Omental fat pad (tissue), 3 donors: ENCODE measurements at regions not wholly inside any gene's neighbourhood (a gene's known extent, or its start where the extent isn't known, plus 50 kb on each side); places are given as distances from the start of the nearest gene placed in this dataset.

Experiments
- ATAC-seq: fragments of 150-250 bp; one replicate; pipeline ENCODE4 v1.9.1; 2016; ENCODE audit warnings: mild to moderate bottlenecking, moderate library complexity; ENCODE audit not compliant: low FRiP score
- DNase-seq: peaks from one replicate; pipeline ENCODE4 v3.0.0-alpha.2; 2019; ENCODE audit warnings: low spot score
- CTCF ChIP-seq, 3 donors: fragments of 450-650 bp; IDR thresholded peaks; one replicate each; pipeline ENCODE4 v1.5.1; 2016 to 2017; ENCODE audit warnings: antibody characterized with exemption in 3 of 3, mild to moderate bottlenecking in 3 of 3, moderate library complexity in 2 of 3

- no peak for TF ChIP-seq CTCF (IDR thresholded peaks at IDR 0.05)
- DNase-seq: no peak
Observed at GRCh38 chr11:81345609-81346008, 1388.1 kb downstream of the FAM181B start.

GRCh38 chr11:81342966-81343365, 1390.7 kb downstream of the FAM181B start:
- TF ChIP-seq CTCF (IDR thresholded peaks at IDR 0.05): no peak
- ATAC-seq (no peak), DNase-seq (no peak)

More at GRCh38 chr11:81345609-81346008, 1388.1 kb downstream of the FAM181B start:
- ATAC-seq: no peak

DNA sequence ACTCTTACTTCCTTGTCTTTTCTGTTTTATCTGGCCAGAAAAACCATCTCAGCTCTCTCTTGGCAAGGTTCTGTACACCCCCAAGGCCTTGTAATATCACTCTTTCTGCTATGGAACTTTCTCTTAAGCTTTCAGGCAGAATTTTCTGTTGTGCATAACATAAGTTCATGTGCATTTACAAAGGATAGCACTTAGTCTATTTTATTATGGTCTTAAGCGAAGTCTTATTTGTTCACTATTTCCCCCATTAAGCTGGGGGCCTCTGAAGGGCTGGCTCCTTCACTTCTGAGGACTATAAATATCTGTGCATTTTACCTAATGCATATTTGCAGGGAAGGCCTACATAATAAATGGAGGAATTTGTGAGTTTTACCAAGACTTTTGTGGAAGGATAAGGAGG, 1393.4 kb downstream of the FAM181B start:
- no peak for TF ChIP-seq CTCF (IDR thresholded peaks at IDR 0.05)
- DNase-seq: no peak
- ATAC-seq: no peak

GRCh38 chr11:81339521-81339920, 1394.1 kb downstream of the FAM181B start:
- no peak for TF ChIP-seq CTCF (IDR thresholded peaks at IDR 0.05)
- ATAC-seq (no peak), DNase-seq (no peak)

- no peak for TF ChIP-seq CTCF (IDR thresholded peaks at IDR 0.05)
- ATAC-seq (no peak), DNase-seq (no peak)
Observed at GRCh38 chr11:81337756-81338155, 1395.9 kb downstream of the FAM181B start.

- no peak for TF ChIP-seq CTCF (IDR thresholded peaks at IDR 0.05)
- ATAC-seq (no peak), DNase-seq (no peak)
Observed at GRCh38 chr11:81332276-81332675, 1401.4 kb downstream of the FAM181B start.

- no peak for DNase-seq
- no peak for TF ChIP-seq CTCF (IDR thresholded peaks at IDR 0.05)
- ATAC-seq: no peak
Observed at GRCh38 chr11:81331611-81332235, 1401.9 kb downstream of the FAM181B start.
